A549 (cell line): ENCODE measurements at regions not wholly inside any gene's neighbourhood (a gene's known extent, or its start where the extent isn't known, plus 50 kb on each side); places are given as distances from the start of the nearest gene placed in this dataset.

ENCODE experiments used
- ATAC-seq, 2 experiments: fragments of 200-7000 bp in 1 of 2; fragments of >200 bp in 1 of 2; cut with Nextera tagmentation in 1 of 2; cut with Tn5 transposase in 1 of 2; 3 replicates each; pipeline versions ENCODE4 v1.8.0 to v1.9.1; 2018 to 2020; ENCODE audit warnings: mild to moderate bottlenecking in 1 of 2, moderate library complexity in 1 of 2
- CTCF ChIA-PET: fragments of 300-600 bp; sonication (Branson Sonifier 250); formaldehyde crosslinking; extraction: SDS; loops from one replicate; lab custom pipeline; 2021; ENCODE audit warnings: antibody characterized with exemption, inconsistent platforms; lab: Yijun Ruan, JAX
- POLR2A ChIA-PET: fragments of 350-600 bp; formaldehyde crosslinking; extraction: SDS; loops from one replicate; lab custom pipeline; 2021; ENCODE audit warnings: antibody characterized with exemption, inconsistent platforms; lab: Yijun Ruan, JAX
- DNase-seq, 2 experiments: peaks; one replicate each; pipeline versions ENCODE4 v3.0.0 to v3.0.0-alpha.2; 2011 to 2016; ENCODE audit warnings: low read depth in 1 of 2, low spot score in 1 of 2
- FAIRE-seq: peaks from 2 replicates; lab custom pipeline; 2011; peaks lifted over from hg19 to GRCh38; lab: Jason Lieb, UNC
- H3K27ac ChIP-seq, 2 experiments: fragments of >200 bp; sonication (Bioruptor Twin); formaldehyde crosslinking; 3 replicates each; pipeline ENCODE4 v1.5.1; 2016 to 2017
- H3K4me1 ChIP-seq: fragments of >200 bp; sonication (Bioruptor Twin); formaldehyde crosslinking; 3 replicates; pipeline ENCODE4 v1.6.1; 2016
- H3K4me2 ChIP-seq: fragments of >200 bp; sonication (Bioruptor Twin); formaldehyde crosslinking; 3 replicates; pipeline ENCODE4 v1.6.1; 2016
- H3K4me3 ChIP-seq: fragments of >200 bp; sonication (Bioruptor Twin); formaldehyde crosslinking; 3 replicates; pipeline ENCODE4 v1.5.1; 2016
- H3K9me3 ChIP-seq: fragments of >200 bp; sonication (Bioruptor Twin); formaldehyde crosslinking; 3 replicates; pipeline ENCODE4 v1.6.1; 2016
- BHLHE40 ChIP-seq: IDR thresholded peaks from 2 replicates; pipeline ENCODE4 v1.6.1; 2012; ENCODE audit warnings: low read depth, low read length, inconsistent platforms
- CBX2 ChIP-seq: fragments of 200-600 bp; sonication (generic); IDR thresholded peaks from 2 replicates; pipeline ENCODE4 v1.6.1; 2016; ENCODE audit warnings: low read depth, mild to moderate bottlenecking, borderline replicate concordance
- CEBPB ChIP-seq, 2 experiments: fragments of >200 bp in 1 of 2; sonication (Bioruptor Twin) in 1 of 2; formaldehyde crosslinking in 1 of 2; IDR thresholded peaks; 2 replicates each; pipeline ENCODE4 v1.6.1; 2012 to 2016
- CHD4 ChIP-seq: fragments of 200-600 bp; sonication (generic); IDR thresholded peaks from 2 replicates; pipeline ENCODE4 v1.6.1; 2016; ENCODE audit warnings: antibody characterized with exemption, mild to moderate bottlenecking, borderline replicate concordance
- EHF ChIP-seq: fragments of 250-450 bp; sonication (Bioruptor Pico); IDR thresholded peaks from 2 replicates; pipeline ENCODE4 v1.5.0; 2020; ENCODE audit warnings: mild to moderate bottlenecking
- ELK1 ChIP-seq: fragments of 150-350 bp; IDR thresholded peaks from 2 replicates; pipeline ENCODE4 v1.6.1; 2014; ENCODE audit warnings: low read depth, mild to moderate bottlenecking, low read length
- EP300 ChIP-seq, 2 experiments: fragments of >200 bp; sonication (Bioruptor Twin); formaldehyde crosslinking; IDR thresholded peaks; 2 replicates in 1 of 2; 3 replicates in 1 of 2; pipeline ENCODE4 v1.6.1; 2016 to 2017
- FOSB ChIP-seq: fragments of 250-450 bp; sonication (Bioruptor Pico); IDR thresholded peaks from 2 replicates; pipeline ENCODE4 v1.5.0; 2020; ENCODE audit warnings: mild to moderate bottlenecking, moderate library complexity
- FOXS1 ChIP-seq: fragments of 250-450 bp; sonication (Bioruptor Pico); IDR thresholded peaks from 2 replicates; pipeline ENCODE4 v1.5.0; 2020; ENCODE audit warnings: mild to moderate bottlenecking, moderate library complexity
- GATA3 ChIP-seq: IDR thresholded peaks from 2 replicates; pipeline ENCODE4 v1.6.1; 2012; ENCODE audit warnings: borderline replicate concordance
- HOXA7 ChIP-seq: fragments of 250-450 bp; sonication (Bioruptor Pico); IDR thresholded peaks from 2 replicates; pipeline ENCODE4 v1.5.0; 2020; ENCODE audit warnings: mild to moderate bottlenecking, moderate library complexity
- HOXB13 ChIP-seq: fragments of 250-450 bp; sonication (Bioruptor Pico); IDR thresholded peaks from 2 replicates; pipeline ENCODE4 v1.5.0; 2020; ENCODE audit warnings: low read depth, mild to moderate bottlenecking, moderate library complexity
- KDM1A ChIP-seq: fragments of 200-600 bp; sonication (generic); IDR thresholded peaks from 2 replicates; pipeline ENCODE4 v1.6.1; 2016; ENCODE audit warnings: low read depth, mild to moderate bottlenecking
- KDM5A ChIP-seq: fragments of 200-600 bp; sonication (generic); IDR thresholded peaks from 2 replicates; pipeline ENCODE4 v1.6.1; 2016; ENCODE audit warnings: antibody characterized with exemption, mild to moderate bottlenecking
- MAFK ChIP-seq: fragments of 450-650 bp; IDR thresholded peaks from 2 replicates; pipeline ENCODE4 v1.6.1; 2014; ENCODE audit not compliant: partially characterized antibody
- MAX ChIP-seq: IDR thresholded peaks from 2 replicates; pipeline ENCODE4 v1.6.1; 2012
- MAZ ChIP-seq: fragments of 150-350 bp; IDR thresholded peaks from 2 replicates; pipeline ENCODE4 v1.6.1; 2014; ENCODE audit warnings: antibody characterized with exemption, low read depth, low read length, borderline replicate concordance
- NFE2L2 ChIP-seq: fragments of 150-350 bp; conservative IDR thresholded peaks from 2 replicates; pipeline ENCODE4 v1.6.1; 2014; ENCODE audit warnings: low read length
- NPAS2 ChIP-seq: fragments of 250-450 bp; sonication (Bioruptor Pico); IDR thresholded peaks from 2 replicates; pipeline ENCODE4 v1.8.0; 2022; ENCODE audit warnings: mild to moderate bottlenecking, moderate library complexity, borderline replicate concordance
- NR3C1 ChIP-seq: fragments of >200 bp; sonication (Bioruptor Twin); formaldehyde crosslinking; IDR thresholded peaks from 3 replicates; pipeline ENCODE4 v1.6.1; 2017
- PHF8 ChIP-seq: fragments of 200-600 bp; sonication (generic); IDR thresholded peaks from 2 replicates; pipeline ENCODE4 v1.6.1; 2016; ENCODE audit warnings: low read depth, mild to moderate bottlenecking, antibody characterized with exemption, moderate library complexity, borderline replicate concordance
- RAD21 ChIP-seq, 2 experiments: fragments of >200 bp in 1 of 2; sonication (Bioruptor Twin) in 1 of 2; formaldehyde crosslinking in 1 of 2; IDR thresholded peaks in 1 of 2; conservative IDR thresholded peaks in 1 of 2; 2 replicates in 1 of 2; 3 replicates in 1 of 2; pipeline ENCODE4 v1.6.1; 2012 to 2018; ENCODE audit warnings: inconsistent platforms in 1 of 2
- RNF2 ChIP-seq: fragments of 200-600 bp; sonication (generic); IDR thresholded peaks from 2 replicates; pipeline ENCODE4 v1.6.1; 2016; ENCODE audit warnings: low read depth, mild to moderate bottlenecking, antibody characterized with exemption, moderate library complexity, borderline replicate concordance
- SREBF2 ChIP-seq: fragments of 450-650 bp; IDR thresholded peaks from 2 replicates; pipeline ENCODE4 v1.6.1; 2014; ENCODE audit warnings: mild to moderate bottlenecking, moderate library complexity
- TP53 ChIP-seq: fragments of 250-450 bp; sonication (Bioruptor Pico); IDR thresholded peaks from 2 replicates; pipeline ENCODE4 v1.5.0; 2021; ENCODE audit warnings: mild to moderate bottlenecking, moderate library complexity
- ZC3H11A ChIP-seq: fragments of 450-650 bp; IDR thresholded peaks from 2 replicates; pipeline ENCODE4 v1.6.1; 2014; ENCODE audit warnings: antibody characterized with exemption, mild to moderate bottlenecking
- ZFP36 ChIP-seq: fragments of 450-650 bp; IDR thresholded peaks from 2 replicates; pipeline ENCODE4 v1.6.1; 2014; ENCODE audit warnings: borderline replicate concordance; ENCODE audit not compliant: partially characterized antibody
- ZSCAN20 ChIP-seq: fragments of 250-450 bp; sonication (Bioruptor Pico); IDR thresholded peaks from 2 replicates; pipeline ENCODE4 v1.8.0; 2022; ENCODE audit warnings: mild to moderate bottlenecking, moderate library complexity
- WGBS: methylation state at CpG from one replicate; pipeline ENCODE4 v1.1.6; 2017; ENCODE audit errors: missing lambda C conversion rate; 5-methylcytosine and 5-hydroxymethylcytosine counted together
- TF ChIP-seq, protein P1 (sequence below): IDR thresholded peaks from 2 replicates; pipeline ENCODE4 v1.6.1; 2012
- TF ChIP-seq, protein P2 (sequence below): IDR thresholded peaks from 2 replicates; pipeline ENCODE4 v1.6.1; 2012; ENCODE audit warnings: low read depth, borderline replicate concordance

DNA sequence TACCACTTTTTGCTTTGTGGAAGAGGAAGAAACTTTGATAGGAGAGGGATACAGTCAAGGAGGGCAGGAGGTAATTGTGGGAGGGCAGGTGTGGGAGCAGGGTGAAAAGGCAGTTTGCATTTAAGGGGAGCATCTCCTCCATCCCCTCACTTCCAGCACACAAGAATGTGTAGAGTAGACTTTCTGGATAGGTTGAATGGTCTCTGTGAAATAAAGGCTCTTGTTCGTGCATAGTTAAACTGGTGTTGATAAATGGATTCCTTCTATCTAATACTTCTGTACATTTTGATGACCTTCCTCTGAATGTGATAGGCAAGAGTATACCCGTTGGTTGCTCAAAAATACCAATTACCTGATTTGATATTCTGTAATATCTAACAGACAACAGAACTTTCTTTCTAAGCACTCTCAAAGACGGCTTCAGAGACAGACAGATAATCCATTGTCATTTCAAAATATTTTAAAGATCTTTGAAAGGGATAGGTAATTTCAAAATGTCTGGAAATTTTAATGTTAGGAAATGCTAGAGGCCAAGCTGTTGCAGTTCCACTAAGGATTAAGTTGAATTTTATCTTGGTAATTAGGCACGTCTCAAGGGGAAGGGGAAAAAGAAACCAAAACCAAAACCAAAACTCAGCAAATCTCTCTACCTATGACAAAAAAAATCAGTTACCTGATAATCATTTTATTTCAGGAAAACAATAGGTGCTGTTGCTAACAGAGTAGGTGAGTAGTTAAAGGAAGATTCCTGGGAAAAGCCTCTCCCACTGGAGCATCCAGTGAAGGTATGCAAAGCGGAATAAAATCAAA, 302.6 kb downstream of the COG6 start:
- ATAC-seq (no peak), FAIRE-seq (no peak), DNase-seq (no peak)
- no peak overlapping the region for H3K4me3 ChIP-seq
- H3K4me1 ChIP-seq, result no peaks in the 10 kb centered on the region
- H3K4me2 ChIP-seq, result no peak overlapping the region
- ChIA-PET POLR2A (no interaction called here), CTCF (no interaction called here)
- WGBS, result 70% methylated on average over 5 of the region's 5 CpGs
- no peaks in the 10 kb centered on the region for H3K9me3 ChIP-seq
- TF ChIP-seq MAZ, result no peak
- TF ChIP-seq, protein P1, sequence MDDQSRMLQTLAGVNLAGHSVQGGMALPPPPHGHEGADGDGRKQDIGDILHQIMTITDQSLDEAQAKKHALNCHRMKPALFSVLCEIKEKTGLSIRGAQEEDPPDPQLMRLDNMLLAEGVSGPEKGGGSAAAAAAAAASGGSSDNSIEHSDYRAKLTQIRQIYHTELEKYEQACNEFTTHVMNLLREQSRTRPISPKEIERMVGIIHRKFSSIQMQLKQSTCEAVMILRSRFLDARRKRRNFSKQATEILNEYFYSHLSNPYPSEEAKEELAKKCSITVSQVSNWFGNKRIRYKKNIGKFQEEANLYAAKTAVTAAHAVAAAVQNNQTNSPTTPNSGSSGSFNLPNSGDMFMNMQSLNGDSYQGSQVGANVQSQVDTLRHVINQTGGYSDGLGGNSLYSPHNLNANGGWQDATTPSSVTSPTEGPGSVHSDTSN, result no peak
- no peak for TF ChIP-seq EHF (CRISPR knock-in tag)
- TF ChIP-seq NPAS2, result no peak
- no peak for TF ChIP-seq FOXS1 (CRISPR knock-in tag)
- TF ChIP-seq RNF2, result no peak
- no peak for TF ChIP-seq PHF8
- no peak for TF ChIP-seq KDM5A
- no peak for TF ChIP-seq NFE2L2
- TF ChIP-seq KDM1A, result no peak
- no peak for TF ChIP-seq GATA3
- TF ChIP-seq ZSCAN20 (CRISPR knock-in tag), result no peak
- no peak for TF ChIP-seq NR3C1
- no peak for TF ChIP-seq HOXB13 (CRISPR knock-in tag)
- H3K27ac ChIP-seq, result no peak overlapping the region

DNA sequence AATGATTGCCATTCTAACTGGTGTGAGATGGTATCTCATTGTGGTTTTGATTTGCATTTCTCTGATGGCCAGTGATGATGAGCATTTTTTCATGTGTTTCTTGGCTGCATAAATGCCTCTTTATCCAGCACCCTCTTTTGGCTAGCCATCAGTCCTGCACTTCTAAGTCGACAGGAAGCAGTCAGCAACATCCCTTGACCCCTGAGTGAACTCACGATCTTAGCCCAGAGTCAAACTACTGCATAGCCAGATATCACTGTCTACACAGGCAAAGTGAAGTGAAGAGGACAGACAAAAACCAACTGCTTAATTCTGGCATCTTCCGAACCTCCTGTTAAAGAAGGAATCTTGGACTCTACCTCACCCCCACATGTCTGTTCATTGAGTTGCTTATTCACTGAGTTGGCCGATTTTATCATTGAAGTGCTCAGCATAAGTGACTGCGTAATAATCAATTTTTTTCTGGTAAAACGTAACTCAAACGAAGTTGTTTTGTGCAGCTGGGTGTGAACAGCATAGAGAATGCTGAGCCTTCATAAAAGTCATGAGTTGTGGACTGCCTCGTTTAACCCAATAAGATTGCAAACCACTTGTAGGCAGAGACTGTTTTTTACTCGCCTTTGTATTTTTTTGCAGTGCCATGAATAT, 304.2 kb downstream of the COG6 start:
- FAIRE-seq (no peak), ATAC-seq (no peak), DNase-seq (no peak)
- WGBS, result 70% methylated on average over 8 of the region's 9 CpGs
- TF ChIP-seq ZC3H11A (no peak), RAD21 (conservative IDR thresholded peaks at IDR 0.05 in 1 of 2, IDR thresholded peaks at IDR 0.05 in 1 of 2) (no peak), BHLHE40 (no peak), CBX2 (no peak), CEBPB (IDR thresholded peaks at IDR 0.05) (no peak), SREBF2 (no peak), EP300 (IDR thresholded peaks at IDR 0.05) (no peak), MAFK (no peak), GATA3 (no peak), FOSB (CRISPR knock-in tag) (no peak), MAX (no peak), ZFP36 (no peak), TP53 (CRISPR knock-in tag) (no peak), CHD4 (no peak), ELK1 (no peak), HOXA7 (no peak)
- TF ChIP-seq, protein P2, sequence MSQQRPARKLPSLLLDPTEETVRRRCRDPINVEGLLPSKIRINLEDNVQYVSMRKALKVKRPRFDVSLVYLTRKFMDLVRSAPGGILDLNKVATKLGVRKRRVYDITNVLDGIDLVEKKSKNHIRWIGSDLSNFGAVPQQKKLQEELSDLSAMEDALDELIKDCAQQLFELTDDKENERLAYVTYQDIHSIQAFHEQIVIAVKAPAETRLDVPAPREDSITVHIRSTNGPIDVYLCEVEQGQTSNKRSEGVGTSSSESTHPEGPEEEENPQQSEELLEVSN, result no peak
- H3K27ac ChIP-seq, result no peak overlapping the region
- no peak overlapping the region for H3K4me2 ChIP-seq
- H3K9me3 ChIP-seq, result no peaks in the 10 kb centered on the region
- ChIA-PET CTCF (interaction anchor here (2.0 kb wide), 1 partner anchor 17 kb away, joined by 5 read pairs; no protein-coding TSS in a partner anchor), POLR2A (no interaction called here)
- no peak overlapping the region for H3K4me3 ChIP-seq
- no peaks in the 10 kb centered on the region for H3K4me1 ChIP-seq
